H9 (cell line): ENCODE measurements at regions not wholly inside any gene's neighbourhood (a gene's known extent, or its start where the extent isn't known, plus 50 kb on each side); places are given as distances from the start of the nearest gene placed in this dataset.

Experiments used
- DNase-seq: peaks from one replicate; pipeline ENCODE4 v3.0.0-alpha.2; 2017
- H2AFZ ChIP-seq: one replicate; pipeline ENCODE4 v1.6.1; 2013; ENCODE audit warnings: mild to moderate bottlenecking, low read length, control low read depth, moderate library complexity
- H2AK5ac ChIP-seq: 2 replicates; pipeline ENCODE4 v1.6.1; 2013; ENCODE audit warnings: low read length, control low read depth, mixed read lengths; ENCODE audit not compliant: insufficient read length
- H2BK120ac ChIP-seq: one replicate; pipeline ENCODE4 v1.6.1; 2013; ENCODE audit warnings: low read depth, mild to moderate bottlenecking, low read length, control low read depth, inconsistent platforms; ENCODE audit not compliant: poor library complexity, severe bottlenecking
- H2BK12ac ChIP-seq: 2 replicates; pipeline ENCODE4 v1.6.1; 2013; ENCODE audit warnings: low read length, control low read depth, mixed read lengths, low read depth; ENCODE audit not compliant: insufficient read length
- H2BK15ac ChIP-seq: 2 replicates; pipeline ENCODE4 v1.6.1; 2013; ENCODE audit warnings: low read depth, low read length, control low read depth
- H2BK20ac ChIP-seq: one replicate; pipeline ENCODE4 v1.6.1; 2013; ENCODE audit warnings: low read depth, mild to moderate bottlenecking, low read length, control low read depth, inconsistent platforms; ENCODE audit not compliant: poor library complexity, severe bottlenecking
- H2BK5ac ChIP-seq: 2 replicates; pipeline ENCODE4 v1.6.1; 2013; ENCODE audit warnings: low read length, control low read depth, mixed read lengths; ENCODE audit not compliant: insufficient read length
- H3K14ac ChIP-seq: 2 replicates; pipeline ENCODE4 v1.6.1; 2013; ENCODE audit warnings: low read length, control low read depth; ENCODE audit not compliant: insufficient read depth
- H3K18ac ChIP-seq: 2 replicates; pipeline ENCODE4 v1.6.1; 2013; ENCODE audit warnings: low read depth, mild to moderate bottlenecking, mixed read lengths, low read length, control low read depth; ENCODE audit not compliant: insufficient read length
- H3K23ac ChIP-seq: 2 replicates; pipeline ENCODE4 v1.6.1; 2013; ENCODE audit warnings: low read length, control low read depth, mixed read lengths, low read depth; ENCODE audit not compliant: insufficient read length
- H3K23me2 ChIP-seq: 2 replicates; pipeline ENCODE4 v1.6.1; 2013; ENCODE audit warnings: low read depth, mild to moderate bottlenecking, mixed read lengths, low read length, control low read depth; ENCODE audit not compliant: insufficient read length, poor library complexity, severe bottlenecking
- H3K27ac ChIP-seq: 2 replicates; pipeline ENCODE4 v1.5.1; 2013; ENCODE audit warnings: low read length, control low read depth, mixed read lengths, low read depth; ENCODE audit not compliant: insufficient read length
- H3K27me3 ChIP-seq: 2 replicates; pipeline ENCODE4 v1.6.1; 2013; ENCODE audit warnings: low read length, control low read depth, inconsistent platforms; ENCODE audit not compliant: insufficient read depth
- H3K4ac ChIP-seq: 2 replicates; pipeline ENCODE4 v1.6.1; 2013; ENCODE audit warnings: low read depth, mild to moderate bottlenecking, control low read depth, inconsistent platforms, low read length, moderate library complexity
- H3K4me1 ChIP-seq: 2 replicates; pipeline ENCODE4 v1.6.1; 2013; ENCODE audit warnings: low read length, control low read depth, inconsistent platforms; ENCODE audit not compliant: insufficient read depth
- H3K4me2 ChIP-seq: 2 replicates; pipeline ENCODE4 v1.6.1; 2013; ENCODE audit warnings: low read length, control low read depth, mixed read lengths; ENCODE audit not compliant: insufficient read length, insufficient read depth
- H3K56ac ChIP-seq: 2 replicates; pipeline ENCODE4 v1.6.1; 2013; ENCODE audit warnings: low read depth, mild to moderate bottlenecking, mixed read lengths, low read length, control low read depth; ENCODE audit not compliant: insufficient read length
- H3K79me1 ChIP-seq: 2 replicates; pipeline ENCODE4 v1.6.1; 2013; ENCODE audit warnings: low read depth, mild to moderate bottlenecking, moderate library complexity, low read length, control low read depth, inconsistent platforms; ENCODE audit not compliant: insufficient read depth, poor library complexity, severe bottlenecking
- H3K79me2 ChIP-seq: 2 replicates; pipeline ENCODE4 v1.6.1; 2013; ENCODE audit warnings: low read length, control low read depth, inconsistent platforms; ENCODE audit not compliant: insufficient read depth
- H3K9ac ChIP-seq: 2 replicates; pipeline ENCODE4 v1.6.1; 2013; ENCODE audit warnings: low read length, control low read depth, mixed read lengths; ENCODE audit not compliant: insufficient read length; ENCODE audit errors: extremely low read depth
- H3K9me3 ChIP-seq: one replicate; pipeline ENCODE4 v1.6.1; 2013; ENCODE audit warnings: low read depth, low read length, inconsistent platforms; ENCODE audit not compliant: control insufficient read depth
- H3T11ph ChIP-seq: one replicate; pipeline ENCODE4 v1.6.1; 2013; ENCODE audit warnings: mild to moderate bottlenecking, low read length, control low read depth, inconsistent platforms
- H4K20me1 ChIP-seq: one replicate; pipeline ENCODE4 v1.6.1; 2013; ENCODE audit not compliant: control insufficient read depth, insufficient read length, insufficient read depth
- H4K5ac ChIP-seq: 2 replicates; pipeline ENCODE4 v1.6.1; 2013; ENCODE audit warnings: low read depth, mild to moderate bottlenecking, mixed read lengths, low read length, control low read depth; ENCODE audit not compliant: insufficient read length
- H4K8ac ChIP-seq: replicated peaks from 2 replicates; pipeline ENCODE4 v1.6.1; 2013; ENCODE audit warnings: low read length, control low read depth, mixed read lengths, low read depth; ENCODE audit not compliant: insufficient read length
- H4K91ac ChIP-seq: 2 replicates; pipeline ENCODE4 v1.6.1; 2013; ENCODE audit warnings: low read depth, mild to moderate bottlenecking, moderate library complexity, mixed read lengths, low read length, control low read depth; ENCODE audit not compliant: insufficient read length
- H3K27ac Mint-ChIP-seq, 3 experiments: 2 replicates in 2 of 3; 3 replicates in 1 of 3; pipeline ENCODE4 v1.8.0; 2020 to 2021; ENCODE audit warnings: mixed read lengths in 3 of 3, mild to moderate bottlenecking in 1 of 3, moderate library complexity in 1 of 3
- H3K27me3 Mint-ChIP-seq: 2 replicates; pipeline ENCODE4 v1.8.0; 2021; ENCODE audit warnings: low read depth, mild to moderate bottlenecking, moderate library complexity, mixed read lengths
- H3K36me3 Mint-ChIP-seq, 3 experiments: 2 replicates in 2 of 3; 3 replicates in 1 of 3; pipeline ENCODE4 v1.8.0; 2020 to 2021; ENCODE audit warnings: low read depth in 3 of 3, mixed read lengths in 3 of 3; ENCODE audit not compliant: insufficient read depth in 1 of 3
- H3K4me1 Mint-ChIP-seq, 2 experiments: 2 replicates each; pipeline ENCODE4 v1.8.0; 2020; ENCODE audit warnings: mixed read lengths in 2 of 2
- H3K4me3 Mint-ChIP-seq, 2 experiments: 2 replicates in 1 of 2; 3 replicates in 1 of 2; pipeline ENCODE4 v1.8.0; 2020 to 2021; ENCODE audit warnings: mild to moderate bottlenecking in 2 of 2, mixed read lengths in 2 of 2, moderate library complexity in 1 of 2
- H3K9me3 Mint-ChIP-seq, 2 experiments: 2 replicates in 1 of 2; 3 replicates in 1 of 2; pipeline ENCODE4 v1.8.0; 2020; ENCODE audit warnings: mild to moderate bottlenecking in 2 of 2, mixed read lengths in 2 of 2, moderate library complexity in 1 of 2
- WGBS: extraction: QIAGEN DNeasy Blood & Tissue Kit; methylation state at CpG from one replicate; pipeline ENCODE4 v1.1.7; 2013; ENCODE audit warnings: missing lambda C conversion rate, low lambda C conversion rate, mixed read lengths; ENCODE audit not compliant: insufficient read length; ENCODE audit errors: extremely low coverage; 5-methylcytosine and 5-hydroxymethylcytosine counted together
- TF ChIP-seq, protein P1 (sequence below): fragments of 200-600 bp; sonication (generic); conservative IDR thresholded peaks from 3 replicates; pipeline ENCODE4 v1.8.0; 2021; ENCODE audit warnings: antibody characterized with exemption, mild to moderate bottlenecking

DNA sequence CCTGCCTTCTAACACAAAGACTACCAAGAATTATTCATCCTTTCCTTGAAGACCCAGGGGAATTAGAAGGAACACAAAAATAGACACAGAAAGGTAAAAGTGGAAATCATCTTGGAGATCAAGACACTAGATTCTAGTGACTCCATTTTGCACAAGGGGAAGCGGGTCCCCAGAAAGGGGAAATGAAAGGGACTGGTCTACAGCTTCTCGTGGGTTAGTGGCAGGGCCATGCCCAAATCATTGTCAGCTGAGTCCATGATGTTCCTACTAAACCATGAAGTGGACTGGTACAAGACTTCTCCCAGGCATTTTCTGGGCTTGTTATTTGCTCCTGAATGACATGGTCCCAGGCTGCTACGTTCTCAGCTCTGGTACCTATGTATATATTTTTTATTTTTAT lies 230.7 kb upstream of the TPRG1 start:
- no peak for DNase-seq
- Histone ChIP-seq H2BK120ac (no peak overlapping the region), H2BK12ac (no peak overlapping the region), H3K4me2 (no peak overlapping the region), H3K27me3 (no peaks in the 10 kb centered on the region), H3K56ac (no peak overlapping the region), H2BK20ac (no peak overlapping the region), H4K8ac (no peak overlapping the region), H3T11ph (no peak overlapping the region), H3K9ac (no peak overlapping the region), H3K23ac (no peak overlapping the region), H3K79me2 (no peaks in the 10 kb centered on the region), H2BK15ac (no peak overlapping the region), H4K5ac (no peak overlapping the region), H2AK5ac (no peak overlapping the region), H3K14ac (no peak overlapping the region), H3K4me1 (no peaks in the 10 kb centered on the region; the same call in 1 of the 2 replicates), H2AFZ (no peak overlapping the region), H3K23me2 (no peaks in the 10 kb centered on the region), H4K20me1 (no peaks in the 10 kb centered on the region), H3K27ac (no peak overlapping the region), H2BK5ac (no peak overlapping the region), H3K9me3 (no peaks in the 10 kb centered on the region), H4K91ac (no peak overlapping the region), H3K79me1 (no peaks in the 10 kb centered on the region), H3K4ac (no peak overlapping the region), H3K18ac (no peak overlapping the region)
- peaks cover 5% of the 10 kb centered on the region; the same call in 1 of the 2 replicates for H3K27me3 Mint-ChIP-seq
- no CpG with 5 or more reads among the region's 3 CpGs for WGBS
- TF ChIP-seq, protein P1, sequence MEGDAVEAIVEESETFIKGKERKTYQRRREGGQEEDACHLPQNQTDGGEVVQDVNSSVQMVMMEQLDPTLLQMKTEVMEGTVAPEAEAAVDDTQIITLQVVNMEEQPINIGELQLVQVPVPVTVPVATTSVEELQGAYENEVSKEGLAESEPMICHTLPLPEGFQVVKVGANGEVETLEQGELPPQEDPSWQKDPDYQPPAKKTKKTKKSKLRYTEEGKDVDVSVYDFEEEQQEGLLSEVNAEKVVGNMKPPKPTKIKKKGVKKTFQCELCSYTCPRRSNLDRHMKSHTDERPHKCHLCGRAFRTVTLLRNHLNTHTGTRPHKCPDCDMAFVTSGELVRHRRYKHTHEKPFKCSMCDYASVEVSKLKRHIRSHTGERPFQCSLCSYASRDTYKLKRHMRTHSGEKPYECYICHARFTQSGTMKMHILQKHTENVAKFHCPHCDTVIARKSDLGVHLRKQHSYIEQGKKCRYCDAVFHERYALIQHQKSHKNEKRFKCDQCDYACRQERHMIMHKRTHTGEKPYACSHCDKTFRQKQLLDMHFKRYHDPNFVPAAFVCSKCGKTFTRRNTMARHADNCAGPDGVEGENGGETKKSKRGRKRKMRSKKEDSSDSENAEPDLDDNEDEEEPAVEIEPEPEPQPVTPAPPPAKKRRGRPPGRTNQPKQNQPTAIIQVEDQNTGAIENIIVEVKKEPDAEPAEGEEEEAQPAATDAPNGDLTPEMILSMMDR: no peak
- H3K27ac Mint-ChIP-seq: no peak overlapping the region
- H3K36me3 Mint-ChIP-seq: peaks cover 0 to 10% (median 2%) of the 10 kb centered on the region in 3 experiments; a peak in 5 of 7 replicates
- H3K9me3 Mint-ChIP-seq: no peaks in the 10 kb centered on the region; a peak in 1 of 5 replicates
- H3K4me1 Mint-ChIP-seq: peaks cover 16 to 20% of the 10 kb centered on the region in 2 experiments
- H3K4me3 Mint-ChIP-seq: no peak overlapping the region
